Keratinocyte (primary cell): ENCODE measurements at regions not wholly inside any gene's neighbourhood (a gene's known extent, or its start where the extent isn't known, plus 50 kb on each side); places are given as distances from the start of the nearest gene placed in this dataset.

Experiments used
- DNase-seq: peaks from one replicate; pipeline ENCODE4 v3.0.0-alpha.2; 2011; ENCODE audit warnings: low read depth, missing footprints, low spot score
- FAIRE-seq: peaks from 2 replicates; lab custom pipeline; 2011; peaks lifted over from hg19 to GRCh38; lab: Jason Lieb, UNC
- H2AFZ ChIP-seq: 2 replicates; pipeline ENCODE4 v1.6.0; 2012; ENCODE audit warnings: low read length, control low read depth, inconsistent platforms; ENCODE audit not compliant: control insufficient read depth
- H3K27ac ChIP-seq: 2 replicates; pipeline ENCODE4 v1.5.1; 2011; ENCODE audit warnings: low read length; ENCODE audit not compliant: control insufficient read depth, insufficient read depth
- H3K27me3 ChIP-seq: 3 replicates; pipeline ENCODE4 v1.6.0; 2011; ENCODE audit warnings: low read length; ENCODE audit not compliant: control insufficient read depth, insufficient read depth; ENCODE audit errors: extremely low read depth
- H3K36me3 ChIP-seq, 2 experiments: 2 replicates in 1 of 2; 3 replicates in 1 of 2; pipeline ENCODE4 v1.5.1; 2011; ENCODE audit warnings: low read length in 2 of 2, mild to moderate bottlenecking in 1 of 2; ENCODE audit not compliant: control insufficient read depth in 2 of 2, insufficient read depth in 2 of 2; ENCODE audit errors: extremely low read depth in 1 of 2
- H3K4me1 ChIP-seq: 3 replicates; pipeline ENCODE4 v1.5.1; 2011; ENCODE audit warnings: low read length; ENCODE audit not compliant: control insufficient read depth, insufficient read depth; ENCODE audit errors: extremely low read depth
- H3K4me2 ChIP-seq: 3 replicates; pipeline ENCODE4 v1.6.0; 2011; ENCODE audit warnings: low read depth, low read length; ENCODE audit not compliant: control insufficient read depth, insufficient read depth; ENCODE audit errors: extremely low read depth
- H3K4me3 ChIP-seq, 3 experiments: fragments of 200-600 bp in 1 of 3; sonication (generic) in 1 of 3; 2 replicates in 2 of 3; 3 replicates in 1 of 3; pipeline ENCODE4 v1.5.1; 2011 to 2016; ENCODE audit warnings: low read length in 3 of 3, mild to moderate bottlenecking in 3 of 3, control low read depth in 2 of 3, inconsistent platforms in 1 of 3, low read depth in 1 of 3, mixed read lengths in 1 of 3, mixed run types in 1 of 3, moderate library complexity in 1 of 3; ENCODE audit not compliant: control insufficient read depth in 2 of 3, insufficient read depth in 2 of 3; ENCODE audit errors: extremely low read depth in 1 of 3
- H3K79me2 ChIP-seq: 2 replicates; pipeline ENCODE4 v1.6.0; 2012; ENCODE audit warnings: low read length; ENCODE audit not compliant: control insufficient read depth, insufficient read depth
- H3K9ac ChIP-seq: 3 replicates; pipeline ENCODE4 v1.6.0; 2011; ENCODE audit warnings: low read length; ENCODE audit not compliant: control insufficient read depth, insufficient read depth; ENCODE audit errors: extremely low read depth
- H3K9me1 ChIP-seq: 3 replicates; pipeline ENCODE4 v1.6.0; 2011; ENCODE audit warnings: low read length; ENCODE audit not compliant: control insufficient read depth, insufficient read depth; ENCODE audit errors: extremely low read depth
- H3K9me3 ChIP-seq: 2 replicates; pipeline ENCODE4 v1.5.1; 2012; ENCODE audit warnings: low read depth, low read length; ENCODE audit not compliant: control insufficient read depth
- H4K20me1 ChIP-seq: 3 replicates; pipeline ENCODE4 v1.6.0; 2011; ENCODE audit warnings: low read length; ENCODE audit not compliant: control insufficient read depth, insufficient read depth; ENCODE audit errors: extremely low read depth
- CTCF ChIP-seq, 3 experiments: IDR thresholded peaks in 1 of 3; conservative IDR thresholded peaks in 1 of 3; optimal IDR thresholded peaks in 1 of 3; 2 replicates in 2 of 3; 3 replicates in 1 of 3; pipeline versions ENCODE3 to v1.5.1; 2011; ENCODE audit warnings: low read length in 3 of 3, mild to moderate bottlenecking in 3 of 3, moderate library complexity in 2 of 3, control low read depth in 1 of 3, inconsistent platforms in 1 of 3; ENCODE audit not compliant: insufficient read depth in 2 of 3; ENCODE audit errors: extremely low read depth in 1 of 3
- EZH2 ChIP-seq: IDR thresholded peaks from one replicate; pipeline ENCODE4 v1.6.1; 2012; ENCODE audit warnings: inconsistent platforms, mild to moderate bottlenecking, low read length, moderate library complexity
- dilution Hi-C: fragments of 300-500 bp; cut with MboI; formaldehyde crosslinking; loops from one replicate; pipeline ENCODE4 v1.7.0; 2020; ENCODE audit warnings: low sequenced_read_pairs; ENCODE audit not compliant: extremely low pct_ligation_motif_present

DNA sequence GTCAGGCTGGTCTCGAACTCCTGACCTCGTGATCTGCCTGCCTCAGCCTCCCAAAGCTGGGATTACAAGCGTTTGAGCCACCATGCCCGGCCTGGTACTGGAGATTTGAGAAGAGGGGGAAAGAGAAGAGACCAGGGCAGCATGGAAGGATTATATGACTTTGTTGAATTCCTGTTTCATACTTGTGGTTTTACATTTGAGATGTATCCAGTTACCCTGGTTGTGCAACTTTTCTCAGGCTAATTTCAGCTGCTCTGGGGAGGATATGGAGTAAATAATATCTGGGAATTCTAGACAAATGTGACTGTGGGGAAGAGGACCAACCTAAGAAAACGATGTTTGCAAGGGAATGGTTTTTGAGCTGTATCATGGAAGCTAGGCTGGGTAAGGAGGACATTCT is 89.5 kb upstream of the GREM2 start:
- no peak for DNase-seq
- no peak for FAIRE-seq
- H3K9me3 ChIP-seq: no peaks in the 10 kb centered on the region
- H3K36me3 ChIP-seq: no peaks in the 10 kb centered on the region
- no peaks in the 10 kb centered on the region for H4K20me1 ChIP-seq
- H3K79me2 ChIP-seq: no peaks in the 10 kb centered on the region
- no peak overlapping the region for H3K4me3 ChIP-seq
- H3K9me1 ChIP-seq: no peaks in the 10 kb centered on the region
- no peak overlapping the region for H2AFZ ChIP-seq
- no peak overlapping the region for H3K4me2 ChIP-seq
- H3K27me3 ChIP-seq: no peaks in the 10 kb centered on the region
- H3K9ac ChIP-seq: no peak overlapping the region
- no peaks in the 10 kb centered on the region for H3K4me1 ChIP-seq
- H3K27ac ChIP-seq: no peak overlapping the region
- TF ChIP-seq EZH2 (no peak), CTCF (optimal IDR thresholded peaks at IDR 0.05 in 1 of 3, IDR thresholded peaks at IDR 0.05 in 1 of 3, conservative IDR thresholded peaks at IDR 0.05 in 1 of 3; ENCODE audit: extremely low read depth in 1 of 3, insufficient read depth in 2 of 3, low read length in 3 of 3) (no peak)
- dilution Hi-C loops: no loop called here

GRCh38 chr1:240695416-240695815 is 83.5 kb upstream of the GREM2 start:
- no peaks in the 10 kb centered on the region for H3K79me2 ChIP-seq
- DNase-seq (no peak), FAIRE-seq (no peak)
- no peaks in the 10 kb centered on the region for H3K36me3 ChIP-seq
- dilution Hi-C loops: no loop called here
- no peak overlapping the region for H3K27ac ChIP-seq
- H3K27me3 ChIP-seq: no peaks in the 10 kb centered on the region
- H4K20me1 ChIP-seq: no peaks in the 10 kb centered on the region
- H2AFZ ChIP-seq: no peak overlapping the region
- no peak for TF ChIP-seq CTCF (optimal IDR thresholded peaks at IDR 0.05 in 1 of 3, IDR thresholded peaks at IDR 0.05 in 1 of 3, conservative IDR thresholded peaks at IDR 0.05 in 1 of 3; ENCODE audit: extremely low read depth in 1 of 3, insufficient read depth in 2 of 3, low read length in 3 of 3)
- TF ChIP-seq EZH2: no peak
- no peak overlapping the region for H3K9ac ChIP-seq
- H3K4me1 ChIP-seq: no peaks in the 10 kb centered on the region
- H3K4me2 ChIP-seq: no peak overlapping the region
- H3K4me3 ChIP-seq: no peak overlapping the region
- no peaks in the 10 kb centered on the region for H3K9me3 ChIP-seq
- no peaks in the 10 kb centered on the region for H3K9me1 ChIP-seq
